ENCODE measurements at regions not wholly inside any gene's neighbourhood (a gene's known extent, or its start where the extent isn't known, plus 50 kb on each side); places are given as distances from the start of the nearest gene placed in this dataset.

GRCh38 chr20:58102744-58103516 is 125.5 kb downstream of the ANKRD60 start:
- H3K27ac ChIP-seq (ENCODE audit: low read depth, low read length), result no peak overlapping the region
- no peak overlapping the region for H2BK15ac ChIP-seq (ENCODE audit: low read length)
- no peak overlapping the region for H2BK12ac ChIP-seq (ENCODE audit: low read depth, low read length)
- H3K79me2 ChIP-seq (ENCODE audit: control insufficient read depth in 1 of 2, insufficient read depth in 2 of 2, low read length in 2 of 2), result no peaks in the 10 kb centered on the region
- no peak overlapping the region for H2AK5ac ChIP-seq (ENCODE audit: low read depth, low read length)
- H4K5ac ChIP-seq (ENCODE audit: insufficient read length, low read depth, low read length), result no peak overlapping the region
- no peaks in the 10 kb centered on the region for H3K9me3 ChIP-seq (ENCODE audit: insufficient read depth in 2 of 2, low read depth in 1 of 2, low read length in 1 of 2)
- H4K8ac ChIP-seq (ENCODE audit: extremely low read depth, insufficient read depth, low read length), result no peak overlapping the region
- H2AFZ ChIP-seq (ENCODE audit: low read length), result no peak overlapping the region
- no peaks in the 10 kb centered on the region for H3K27me3 ChIP-seq (replicated peaks in 1 of 4; ENCODE audit: control insufficient read depth in 3 of 4, extremely low read depth in 1 of 4, insufficient read depth in 3 of 4, low read length in 3 of 4)
- H2BK120ac ChIP-seq (replicated peaks; ENCODE audit: low read depth, low read length), result no peak overlapping the region
- H3K79me1 ChIP-seq (ENCODE audit: low read depth, low read length), result no peaks in the 10 kb centered on the region
- no peak overlapping the region for H3K4me3 ChIP-seq (ENCODE audit: extremely low read depth in 1 of 4, insufficient read depth in 2 of 4, low read depth in 3 of 4, low read length in 4 of 4)
- no peak overlapping the region for H3K56ac ChIP-seq (replicated peaks; ENCODE audit: insufficient read length, low read depth, low read length)
- no peaks in the 10 kb centered on the region for H3K36me3 ChIP-seq (ENCODE audit: control insufficient read depth in 2 of 4, insufficient read depth in 4 of 4, low read length in 3 of 4)
- FAIRE-seq (no peak), DNase-seq (ENCODE audit: low read depth in 1 of 2, low spot score in 2 of 2) (no peak)
- H2BK5ac ChIP-seq (ENCODE audit: low read depth, low read length), result no peak overlapping the region
- no peak overlapping the region for H3K14ac ChIP-seq (ENCODE audit: insufficient read length)
- H3K4ac ChIP-seq (replicated peaks; ENCODE audit: insufficient read length, low read depth, low read length), result no peak overlapping the region
- H3K4me2 ChIP-seq (ENCODE audit: insufficient read depth in 1 of 2, low read depth in 2 of 2, low read length in 2 of 2), result no peak overlapping the region
- no peak overlapping the region for H2BK20ac ChIP-seq (ENCODE audit: low read length)
- no peaks in the 10 kb centered on the region for H4K20me1 ChIP-seq (replicated peaks in 1 of 2; ENCODE audit: control insufficient read depth in 1 of 2, insufficient read depth in 2 of 2, low read length in 2 of 2)
- no peak overlapping the region for H4K91ac ChIP-seq (replicated peaks; ENCODE audit: insufficient read length, low read length)
- H3K23me2 ChIP-seq (ENCODE audit: low read depth, low read length), result no peaks in the 10 kb centered on the region
- no peaks in the 10 kb centered on the region for H3K4me1 ChIP-seq (replicated peaks in 1 of 4; ENCODE audit: control insufficient read depth in 3 of 4, insufficient read depth in 4 of 4, low read length in 3 of 4)
- WGBS, 2 experiments (ENCODE audit: extremely low coverage in 1 of 2, insufficient coverage in 1 of 2, insufficient read length in 1 of 2, insufficient replicate concordance in 2 of 2, low coverage in 1 of 2, low lambda C conversion rate in 2 of 2, missing lambda C conversion rate in 1 of 2), result 90% methylated on average over 7 of the region's 7 CpGs; no CpG with 5 or more reads in 1 of the 2 experiments
- CTCF ChIA-PET (ENCODE audit: partially characterized antibody), result interaction anchor here (0.6 to 2.3 kb wide), 5 partner anchors 13 to 73 kb away, joined by 3 to 10 read pairs (median 3); no protein-coding TSS in a partner anchor
- no peak for TF ChIP-seq CBX8 (IDR thresholded peaks at IDR 0.05; ENCODE audit: borderline replicate concordance, low read depth, low read length)
- H3K9ac ChIP-seq (replicated peaks in 1 of 4; ENCODE audit: extremely low read depth in 1 of 4, low read depth in 3 of 4, low read length in 3 of 4), result no peak overlapping the region
- POLR2A ChIA-PET (ENCODE audit: partially characterized antibody), result interaction anchor here (0.6 kb wide), 1 partner anchor 303 kb away, joined by 4 read pairs; no protein-coding TSS in a partner anchor
- no peak overlapping the region for H3K23ac ChIP-seq (ENCODE audit: insufficient read length)
- H3K18ac ChIP-seq (ENCODE audit: extremely low read depth, low read length), result no peak overlapping the region

Measured in H1 (cell line).